ENCODE measurements at regions not wholly inside any gene's neighbourhood (a gene's known extent, or its start where the extent isn't known, plus 50 kb on each side); places are given as distances from the start of the nearest gene placed in this dataset.

DNA sequence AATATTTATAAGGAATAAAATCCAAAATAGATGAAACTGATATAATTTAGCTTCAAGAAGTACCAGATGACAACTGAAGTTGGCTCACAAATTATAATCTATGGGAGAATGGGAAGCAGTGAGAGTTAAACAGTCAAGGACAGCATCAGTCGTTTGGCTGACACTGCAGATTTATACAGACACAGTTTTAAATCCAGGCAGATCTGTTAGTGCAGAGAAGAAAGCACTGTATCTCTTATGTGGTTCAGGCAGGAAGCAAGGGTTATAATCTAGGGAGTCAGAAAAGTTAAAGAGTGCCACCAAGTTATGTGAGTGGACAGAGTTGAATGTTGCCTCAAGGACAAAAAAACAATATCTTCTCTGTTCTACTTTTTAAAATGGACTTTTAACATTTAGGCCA lies 880.2 kb downstream of the TSN start:
- no peaks in the 10 kb centered on the region for H4K20me1 ChIP-seq (ENCODE audit: insufficient read depth, low read depth, low read length)

DNA sequence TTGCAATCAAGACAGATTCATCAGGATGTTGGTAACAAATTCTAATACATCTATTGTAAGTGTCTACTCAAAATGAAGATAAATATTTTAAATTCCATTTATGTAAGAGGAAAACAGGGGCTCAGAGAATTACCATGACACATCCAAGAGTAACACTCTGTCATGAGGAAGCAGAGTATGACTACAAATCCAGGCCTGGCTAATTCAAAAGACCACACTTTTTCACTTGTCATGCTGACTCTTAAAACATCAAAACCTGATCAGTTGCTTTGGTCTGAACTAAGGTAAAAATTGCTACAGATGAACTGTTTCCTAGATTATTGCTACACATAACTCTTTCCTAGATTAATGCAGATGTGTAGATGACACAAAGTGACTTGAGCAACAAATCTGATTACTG lies 880.6 kb downstream of the TSN start:
- Histone ChIP-seq H4K20me1 (ENCODE audit: insufficient read depth, low read depth, low read length) (no peaks in the 10 kb centered on the region), H3K4me3 (ENCODE audit: low read length) (no peak overlapping the region), H3K27ac (ENCODE audit: low read length) (no peak overlapping the region), H3K79me2 (ENCODE audit: low read length) (no peaks in the 10 kb centered on the region), H3K9me2 (replicated peaks; ENCODE audit: insufficient read depth, low read length) (no peaks in the 10 kb centered on the region), H3K4me1 (ENCODE audit: low read length) (no peaks in the 10 kb centered on the region), H3K9ac (ENCODE audit: low read length) (no peak overlapping the region), H3K36me3 (ENCODE audit: insufficient read depth, low read length) (no peaks in the 10 kb centered on the region), H3K27me3 (ENCODE audit: low read length) (no peaks in the 10 kb centered on the region), H2AFZ (ENCODE audit: low read length) (no peak overlapping the region), H3K9me3 (ENCODE audit: low read length) (no peaks in the 10 kb centered on the region), H3K4me2 (ENCODE audit: low read depth, low read length, poor library complexity, severe bottlenecking) (no peak overlapping the region)
- DNase-seq, result no peak

More for the DNA sequence above, 880.2 kb downstream of the TSN start:
- Histone ChIP-seq H3K4me3 (ENCODE audit: low read length) (no peak overlapping the region), H3K27ac (ENCODE audit: low read length) (no peak overlapping the region), H3K79me2 (ENCODE audit: low read length) (no peaks in the 10 kb centered on the region), H3K27me3 (ENCODE audit: low read length) (no peaks in the 10 kb centered on the region), H3K9me3 (ENCODE audit: low read length) (no peaks in the 10 kb centered on the region), H3K9me2 (replicated peaks; ENCODE audit: insufficient read depth, low read length) (no peaks in the 10 kb centered on the region), H3K4me2 (ENCODE audit: low read depth, low read length, poor library complexity, severe bottlenecking) (no peak overlapping the region), H3K4me1 (ENCODE audit: low read length) (no peaks in the 10 kb centered on the region), H3K36me3 (ENCODE audit: insufficient read depth, low read length) (no peaks in the 10 kb centered on the region), H3K9ac (ENCODE audit: low read length) (no peak overlapping the region), H2AFZ (ENCODE audit: low read length) (no peak overlapping the region)
- DNase-seq, result no peak

DNA sequence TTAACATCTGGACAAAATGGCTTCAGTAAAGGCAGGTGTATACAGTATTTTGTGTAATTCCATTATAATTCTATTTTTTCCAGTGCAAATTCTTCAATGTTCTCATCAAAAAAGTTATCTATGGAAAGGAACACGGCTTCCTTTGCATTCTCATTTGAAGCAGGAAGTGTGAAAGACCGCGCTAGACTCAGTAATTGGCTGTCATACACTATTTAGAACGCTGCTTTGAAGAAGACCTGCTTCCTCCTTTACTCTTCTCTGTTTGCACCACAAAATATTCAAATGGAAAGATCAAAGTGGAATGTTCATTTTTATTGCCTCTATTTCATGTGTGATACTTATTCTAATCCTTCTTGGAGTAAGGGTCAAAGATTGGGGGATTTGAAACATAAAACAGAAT lies 883.7 kb downstream of the TSN start:
- H3K79me2 ChIP-seq (ENCODE audit: low read length), result no peaks in the 10 kb centered on the region
- no peaks in the 10 kb centered on the region for H3K36me3 ChIP-seq (ENCODE audit: insufficient read depth, low read length)
- no peaks in the 10 kb centered on the region for H4K20me1 ChIP-seq (ENCODE audit: insufficient read depth, low read depth, low read length)
- H3K4me1 ChIP-seq (ENCODE audit: low read length), result no peaks in the 10 kb centered on the region
- H2AFZ ChIP-seq (ENCODE audit: low read length), result no peak overlapping the region
- H3K9me3 ChIP-seq (ENCODE audit: low read length), result no peaks in the 10 kb centered on the region
- H3K4me3 ChIP-seq (ENCODE audit: low read length), result no peak overlapping the region
- H3K4me2 ChIP-seq (ENCODE audit: low read depth, low read length, poor library complexity, severe bottlenecking), result no peak overlapping the region
- DNase-seq, result no peak
- H3K27ac ChIP-seq (ENCODE audit: low read length), result no peak overlapping the region
- no peak overlapping the region for H3K9ac ChIP-seq (ENCODE audit: low read length)
- no peaks in the 10 kb centered on the region for H3K9me2 ChIP-seq (replicated peaks; ENCODE audit: insufficient read depth, low read length)
- H3K27me3 ChIP-seq (ENCODE audit: low read length), result no peaks in the 10 kb centered on the region

DNA sequence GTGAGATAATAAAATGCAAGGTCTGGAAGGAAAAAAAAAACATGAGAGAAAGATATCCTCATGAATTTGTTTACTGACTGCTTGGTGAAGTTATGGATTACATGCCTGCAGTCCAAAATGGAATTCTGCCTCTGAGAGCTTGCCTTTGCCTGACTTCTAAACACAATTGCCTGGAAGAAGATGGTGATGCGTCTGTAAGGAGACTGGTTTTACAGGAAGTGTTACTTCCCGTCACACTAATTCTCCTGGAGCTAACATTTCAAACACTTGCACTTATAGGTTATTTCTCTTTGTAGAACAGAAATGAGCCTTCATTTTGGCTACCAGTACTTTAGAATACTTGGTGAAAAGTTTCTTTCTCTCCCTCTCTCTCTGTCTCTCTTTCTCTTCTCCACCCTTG lies 884.3 kb downstream of the TSN start:
- Histone ChIP-seq H4K20me1 (ENCODE audit: insufficient read depth, low read depth, low read length) (no peaks in the 10 kb centered on the region), H3K27me3 (ENCODE audit: low read length) (no peaks in the 10 kb centered on the region), H3K9me2 (replicated peaks; ENCODE audit: insufficient read depth, low read length) (no peaks in the 10 kb centered on the region), H3K4me3 (ENCODE audit: low read length) (no peak overlapping the region), H2AFZ (ENCODE audit: low read length) (no peak overlapping the region), H3K4me1 (ENCODE audit: low read length) (no peaks in the 10 kb centered on the region), H3K4me2 (ENCODE audit: low read depth, low read length, poor library complexity, severe bottlenecking) (no peak overlapping the region), H3K9ac (ENCODE audit: low read length) (no peak overlapping the region), H3K36me3 (ENCODE audit: insufficient read depth, low read length) (no peaks in the 10 kb centered on the region), H3K9me3 (ENCODE audit: low read length) (no peaks in the 10 kb centered on the region), H3K27ac (ENCODE audit: low read length) (no peak overlapping the region), H3K79me2 (ENCODE audit: low read length) (no peaks in the 10 kb centered on the region)
- DNase-seq, result no peak

DNA sequence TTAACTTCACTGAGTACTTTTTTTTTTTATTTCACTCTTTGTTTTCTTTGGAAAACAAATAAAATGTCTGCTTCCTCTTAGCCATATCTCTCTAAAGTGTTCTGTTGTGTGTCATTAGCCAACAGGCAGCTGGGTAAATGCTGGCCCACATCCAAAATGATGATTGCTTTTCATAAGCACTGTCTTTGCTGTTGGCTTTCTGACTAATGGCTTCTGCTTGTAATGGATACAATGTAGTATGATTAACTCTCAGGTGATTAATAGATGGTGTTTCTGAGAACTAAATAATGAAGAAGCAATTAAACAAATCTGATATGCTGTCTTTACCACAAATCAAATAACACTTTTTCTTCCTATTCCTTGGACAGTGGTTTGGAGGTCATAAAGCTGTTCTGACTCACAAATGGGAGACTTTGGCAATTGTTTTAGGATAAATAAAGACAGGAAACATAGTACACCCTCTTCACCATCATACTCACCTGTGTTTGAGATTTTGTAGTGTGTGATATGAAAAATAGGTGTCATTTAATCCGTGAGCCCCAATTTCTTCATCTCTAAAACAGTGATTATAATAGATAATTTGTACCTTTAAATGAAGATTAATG lies 888.4 kb downstream of the TSN start:
- DNase-seq, result no peak
- no peaks in the 10 kb centered on the region for H4K20me1 ChIP-seq (ENCODE audit: insufficient read depth, low read depth, low read length)
- no peaks in the 10 kb centered on the region for H3K79me2 ChIP-seq (ENCODE audit: low read length)
- no peak overlapping the region for H3K4me2 ChIP-seq (ENCODE audit: low read depth, low read length, poor library complexity, severe bottlenecking)
- no peaks in the 10 kb centered on the region for H3K27me3 ChIP-seq (ENCODE audit: low read length)
- H3K9me3 ChIP-seq (ENCODE audit: low read length), result no peaks in the 10 kb centered on the region
- H3K4me1 ChIP-seq (ENCODE audit: low read length), result no peaks in the 10 kb centered on the region
- no peak overlapping the region for H3K9ac ChIP-seq (ENCODE audit: low read length)
- H3K36me3 ChIP-seq (ENCODE audit: insufficient read depth, low read length), result no peaks in the 10 kb centered on the region
- H2AFZ ChIP-seq (ENCODE audit: low read length), result no peak overlapping the region
- H3K4me3 ChIP-seq (ENCODE audit: low read length), result no peak overlapping the region
- no peaks in the 10 kb centered on the region for H3K9me2 ChIP-seq (replicated peaks; ENCODE audit: insufficient read depth, low read length)
- no peak overlapping the region for H3K27ac ChIP-seq (ENCODE audit: low read length)

DNA sequence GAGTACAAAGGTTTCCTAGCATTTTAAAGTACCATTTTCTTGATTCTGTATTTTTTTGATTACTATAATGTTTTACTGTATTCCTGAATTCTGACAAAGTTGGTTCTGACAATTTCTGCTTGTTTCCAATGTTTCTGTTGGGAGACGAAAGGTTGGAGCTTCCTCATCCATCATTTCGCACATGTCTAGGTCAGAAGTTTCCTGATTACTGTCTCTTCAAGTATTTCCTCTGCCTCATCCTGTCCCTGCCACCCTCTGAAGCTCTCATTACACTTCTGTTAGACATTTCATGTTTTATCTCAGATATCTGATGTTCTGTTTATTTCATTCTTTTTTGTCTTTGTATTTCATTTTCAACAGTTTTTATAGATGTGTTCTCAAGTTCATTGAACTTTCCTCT lies 895.8 kb downstream of the TSN start:
- DNase-seq, result no peak
- H3K9me3 ChIP-seq (ENCODE audit: low read length), result no peaks in the 10 kb centered on the region
- no peak overlapping the region for H3K4me3 ChIP-seq (ENCODE audit: low read length)
- H3K79me2 ChIP-seq (ENCODE audit: low read length), result no peaks in the 10 kb centered on the region
- no peaks in the 10 kb centered on the region for H4K20me1 ChIP-seq (ENCODE audit: insufficient read depth, low read depth, low read length)
- H3K4me2 ChIP-seq (ENCODE audit: low read depth, low read length, poor library complexity, severe bottlenecking), result no peak overlapping the region
- no peak overlapping the region for H2AFZ ChIP-seq (ENCODE audit: low read length)
- no peak overlapping the region for H3K9ac ChIP-seq (ENCODE audit: low read length)
- no peaks in the 10 kb centered on the region for H3K4me1 ChIP-seq (ENCODE audit: low read length)
- H3K36me3 ChIP-seq (ENCODE audit: insufficient read depth, low read length), result no peaks in the 10 kb centered on the region
- no peaks in the 10 kb centered on the region for H3K27me3 ChIP-seq (ENCODE audit: low read length)
- H3K9me2 ChIP-seq (replicated peaks; ENCODE audit: insufficient read depth, low read length), result no peaks in the 10 kb centered on the region
- no peak overlapping the region for H3K27ac ChIP-seq (ENCODE audit: low read length)

DNA sequence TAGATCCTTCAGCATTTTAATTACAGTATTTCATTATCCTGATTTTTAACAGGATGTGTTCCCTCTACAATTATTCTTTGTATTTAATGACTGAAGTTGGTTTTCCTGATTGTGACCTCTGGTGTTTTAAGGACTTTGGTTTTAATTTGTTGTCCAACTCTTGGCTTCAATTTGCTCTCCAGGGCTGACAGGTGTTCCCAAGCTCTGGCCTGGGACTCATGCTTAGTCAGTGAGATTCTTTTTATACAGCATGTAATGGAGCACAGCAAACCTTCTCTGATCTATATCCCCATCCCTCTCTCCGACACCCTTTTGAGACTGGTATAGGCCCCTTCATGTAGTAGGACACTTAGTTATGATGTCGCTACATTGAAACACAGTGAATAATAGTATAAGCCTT lies 896.3 kb downstream of the TSN start:
- Histone ChIP-seq H2AFZ (ENCODE audit: low read length) (no peak overlapping the region), H3K36me3 (ENCODE audit: insufficient read depth, low read length) (no peaks in the 10 kb centered on the region), H4K20me1 (ENCODE audit: insufficient read depth, low read depth, low read length) (no peaks in the 10 kb centered on the region), H3K27ac (ENCODE audit: low read length) (no peak overlapping the region), H3K79me2 (ENCODE audit: low read length) (no peaks in the 10 kb centered on the region), H3K4me1 (ENCODE audit: low read length) (no peaks in the 10 kb centered on the region), H3K9me2 (replicated peaks; ENCODE audit: insufficient read depth, low read length) (no peaks in the 10 kb centered on the region), H3K27me3 (ENCODE audit: low read length) (no peaks in the 10 kb centered on the region), H3K4me3 (ENCODE audit: low read length) (no peak overlapping the region), H3K4me2 (ENCODE audit: low read depth, low read length, poor library complexity, severe bottlenecking) (no peak overlapping the region), H3K9ac (ENCODE audit: low read length) (no peak overlapping the region), H3K9me3 (ENCODE audit: low read length) (no peaks in the 10 kb centered on the region)
- no peak for DNase-seq

DNA sequence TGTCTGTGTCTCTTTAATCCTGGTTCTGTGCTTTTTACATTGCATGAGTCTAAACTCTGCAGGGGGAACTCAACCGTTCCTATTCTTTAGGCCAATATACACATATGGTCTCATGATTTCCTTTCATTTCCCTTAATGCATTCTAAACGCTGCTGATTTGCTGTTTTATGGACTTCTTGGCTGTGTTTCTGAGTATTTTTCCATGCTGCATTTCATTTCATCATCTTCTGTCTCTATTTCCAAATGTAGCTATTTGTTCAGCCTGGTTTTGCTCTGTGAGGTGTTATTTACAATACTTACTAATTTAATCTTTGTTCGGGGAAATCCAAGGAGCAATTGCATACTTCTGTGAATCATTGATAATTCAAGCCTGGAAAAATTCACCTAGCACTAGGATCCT lies 897.2 kb downstream of the TSN start:
- DNase-seq, result no peak
- Histone ChIP-seq H2AFZ (ENCODE audit: low read length) (no peak overlapping the region), H3K9me3 (ENCODE audit: low read length) (no peaks in the 10 kb centered on the region), H3K4me2 (ENCODE audit: low read depth, low read length, poor library complexity, severe bottlenecking) (no peak overlapping the region), H3K27ac (ENCODE audit: low read length) (no peak overlapping the region), H3K4me3 (ENCODE audit: low read length) (no peak overlapping the region), H3K36me3 (ENCODE audit: insufficient read depth, low read length) (no peaks in the 10 kb centered on the region), H3K27me3 (ENCODE audit: low read length) (no peaks in the 10 kb centered on the region), H3K4me1 (ENCODE audit: low read length) (no peaks in the 10 kb centered on the region), H3K9me2 (replicated peaks; ENCODE audit: insufficient read depth, low read length) (no peaks in the 10 kb centered on the region), H3K79me2 (ENCODE audit: low read length) (no peaks in the 10 kb centered on the region), H4K20me1 (ENCODE audit: insufficient read depth, low read depth, low read length) (no peaks in the 10 kb centered on the region), H3K9ac (ENCODE audit: low read length) (no peak overlapping the region)

DNA sequence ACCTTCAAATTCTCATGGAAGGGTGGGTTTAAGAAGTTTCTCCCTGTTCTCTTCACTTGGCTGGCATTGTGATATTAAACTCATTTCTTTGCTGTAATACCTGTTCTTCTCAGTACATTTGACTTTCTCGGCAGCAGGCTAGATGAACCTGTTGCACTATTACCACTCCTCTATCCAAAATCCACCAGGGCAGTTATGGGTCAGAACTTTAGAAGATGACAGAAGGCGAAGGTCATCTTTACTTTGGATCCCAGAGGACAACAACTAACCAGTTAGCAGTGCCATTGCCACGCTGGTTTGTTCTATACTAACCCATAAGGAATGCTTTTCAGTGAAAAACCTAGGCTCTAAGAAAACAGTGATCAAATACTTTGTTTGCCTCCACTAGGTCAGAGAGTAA lies 901.0 kb downstream of the TSN start:
- no peaks in the 10 kb centered on the region for H4K20me1 ChIP-seq (ENCODE audit: insufficient read depth, low read depth, low read length)
- H3K36me3 ChIP-seq (ENCODE audit: insufficient read depth, low read length), result no peaks in the 10 kb centered on the region
- no peaks in the 10 kb centered on the region for H3K9me2 ChIP-seq (replicated peaks; ENCODE audit: insufficient read depth, low read length)
- no peak overlapping the region for H2AFZ ChIP-seq (ENCODE audit: low read length)
- H3K4me3 ChIP-seq (ENCODE audit: low read length), result no peak overlapping the region
- no peaks in the 10 kb centered on the region for H3K27me3 ChIP-seq (ENCODE audit: low read length)
- no peak overlapping the region for H3K27ac ChIP-seq (ENCODE audit: low read length)
- H3K79me2 ChIP-seq (ENCODE audit: low read length), result no peaks in the 10 kb centered on the region
- no peaks in the 10 kb centered on the region for H3K4me1 ChIP-seq (ENCODE audit: low read length)
- no peak for DNase-seq
- H3K4me2 ChIP-seq (ENCODE audit: low read depth, low read length, poor library complexity, severe bottlenecking), result no peak overlapping the region
- H3K9ac ChIP-seq (ENCODE audit: low read length), result no peak overlapping the region
- H3K9me3 ChIP-seq (ENCODE audit: low read length), result no peaks in the 10 kb centered on the region
